Suprapubic skin (tissue), 4 donors: ENCODE measurements at regions not wholly inside any gene's neighbourhood (a gene's known extent, or its start where the extent isn't known, plus 50 kb on each side); places are given as distances from the start of the nearest gene placed in this dataset.

ENCODE experiments used
- DNase-seq, 2 donors: peaks; one replicate each; pipeline ENCODE4 v3.0.0-alpha.2; 2019; ENCODE audit warnings: low spot score in 2 of 2
- H3K27ac ChIP-seq: fragments of 200-600 bp; sonication (generic); one replicate; pipeline ENCODE4 v1.5.1; 2019
- H3K27me3 ChIP-seq: fragments of 200-600 bp; sonication (generic); one replicate; pipeline ENCODE4 v1.5.1; 2019
- H3K36me3 ChIP-seq: fragments of 200-600 bp; sonication (generic); one replicate; pipeline ENCODE4 v1.5.1; 2019
- H3K4me1 ChIP-seq: fragments of 200-600 bp; sonication (generic); one replicate; pipeline ENCODE4 v1.5.1; 2019
- H3K4me3 ChIP-seq: fragments of 200-600 bp; sonication (generic); one replicate; pipeline ENCODE4 v1.5.1; 2019; ENCODE audit warnings: mild to moderate bottlenecking
- H3K9me3 ChIP-seq: fragments of 200-600 bp; sonication (generic); one replicate; pipeline ENCODE4 v1.5.1; 2019
- EP300 ChIP-seq: sonication (generic); formaldehyde crosslinking; IDR thresholded peaks from one replicate; pipeline ENCODE4 v1.6.1; 2017; ENCODE audit warnings: antibody characterized with exemption
- POLR2A ChIP-seq, 2 donors: fragments of 450-650 bp; IDR thresholded peaks; one replicate each; pipeline ENCODE4 v1.6.1; 2017; ENCODE audit warnings: antibody characterized with exemption in 2 of 2, mild to moderate bottlenecking in 2 of 2, moderate library complexity in 2 of 2
- POLR2AphosphoS5 ChIP-seq, 3 donors: sonication (generic); formaldehyde crosslinking; IDR thresholded peaks; one replicate each; pipeline ENCODE4 v1.6.1; 2017; ENCODE audit warnings: antibody characterized with exemption in 3 of 3
- WGBS: methylation state at CpG from one replicate; pipeline ENCODE4 v1.1.5; 2018; 5-methylcytosine and 5-hydroxymethylcytosine counted together
- TF ChIP-seq, protein P1 (sequence below), 2 donors: fragments of 200-600 bp in 1 of 2; fragments of 450-650 bp in 1 of 2; sonication (generic) in 1 of 2; IDR thresholded peaks; one replicate each; pipeline ENCODE4 v1.5.1; 2016 to 2019; ENCODE audit warnings: antibody characterized with exemption in 2 of 2, mild to moderate bottlenecking in 1 of 2, moderate library complexity in 1 of 2

DNA sequence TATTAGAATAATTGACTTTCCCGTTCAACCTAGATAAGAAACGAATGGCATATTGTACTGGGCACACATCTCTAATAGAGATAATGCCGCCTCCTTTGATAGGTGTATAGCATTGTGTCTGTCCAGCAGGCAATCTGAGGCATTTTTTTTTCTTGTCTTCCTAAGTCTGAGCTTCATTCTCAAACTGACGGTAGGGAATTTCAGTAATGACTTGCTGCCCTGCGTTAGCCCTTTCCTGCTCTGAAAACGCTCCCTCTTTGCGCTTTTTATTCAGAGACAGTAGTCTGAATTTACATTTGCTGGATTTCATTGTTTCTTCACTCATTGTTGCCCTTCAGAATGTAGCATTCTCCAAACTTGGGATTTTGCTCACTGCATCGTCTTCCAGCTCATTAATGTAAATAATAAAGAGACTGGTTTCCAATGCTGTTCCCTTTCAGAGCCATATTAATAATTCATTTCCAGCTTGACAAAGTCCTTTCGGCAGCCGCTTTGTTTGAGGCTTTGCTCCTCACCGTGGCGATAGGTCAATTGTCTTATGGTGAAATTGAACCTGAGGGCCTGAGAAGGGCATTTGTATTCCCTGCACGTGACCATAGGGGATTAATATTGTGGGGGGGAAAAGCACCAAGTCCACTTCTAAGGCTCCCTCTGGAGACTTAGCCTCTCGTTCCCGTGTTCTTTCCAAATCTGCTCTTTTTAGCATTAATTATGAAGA is 412.1 kb downstream of the SMARCA1 start:
- TF ChIP-seq EP300 (no peak), POLR2AphosphoS5 (IDR thresholded peaks at IDR 0.05) (no peak), POLR2A (IDR thresholded peaks at IDR 0.05) (no peak)
- TF ChIP-seq, protein P1, sequence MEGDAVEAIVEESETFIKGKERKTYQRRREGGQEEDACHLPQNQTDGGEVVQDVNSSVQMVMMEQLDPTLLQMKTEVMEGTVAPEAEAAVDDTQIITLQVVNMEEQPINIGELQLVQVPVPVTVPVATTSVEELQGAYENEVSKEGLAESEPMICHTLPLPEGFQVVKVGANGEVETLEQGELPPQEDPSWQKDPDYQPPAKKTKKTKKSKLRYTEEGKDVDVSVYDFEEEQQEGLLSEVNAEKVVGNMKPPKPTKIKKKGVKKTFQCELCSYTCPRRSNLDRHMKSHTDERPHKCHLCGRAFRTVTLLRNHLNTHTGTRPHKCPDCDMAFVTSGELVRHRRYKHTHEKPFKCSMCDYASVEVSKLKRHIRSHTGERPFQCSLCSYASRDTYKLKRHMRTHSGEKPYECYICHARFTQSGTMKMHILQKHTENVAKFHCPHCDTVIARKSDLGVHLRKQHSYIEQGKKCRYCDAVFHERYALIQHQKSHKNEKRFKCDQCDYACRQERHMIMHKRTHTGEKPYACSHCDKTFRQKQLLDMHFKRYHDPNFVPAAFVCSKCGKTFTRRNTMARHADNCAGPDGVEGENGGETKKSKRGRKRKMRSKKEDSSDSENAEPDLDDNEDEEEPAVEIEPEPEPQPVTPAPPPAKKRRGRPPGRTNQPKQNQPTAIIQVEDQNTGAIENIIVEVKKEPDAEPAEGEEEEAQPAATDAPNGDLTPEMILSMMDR (IDR thresholded peaks at IDR 0.05), result no peak

DNA sequence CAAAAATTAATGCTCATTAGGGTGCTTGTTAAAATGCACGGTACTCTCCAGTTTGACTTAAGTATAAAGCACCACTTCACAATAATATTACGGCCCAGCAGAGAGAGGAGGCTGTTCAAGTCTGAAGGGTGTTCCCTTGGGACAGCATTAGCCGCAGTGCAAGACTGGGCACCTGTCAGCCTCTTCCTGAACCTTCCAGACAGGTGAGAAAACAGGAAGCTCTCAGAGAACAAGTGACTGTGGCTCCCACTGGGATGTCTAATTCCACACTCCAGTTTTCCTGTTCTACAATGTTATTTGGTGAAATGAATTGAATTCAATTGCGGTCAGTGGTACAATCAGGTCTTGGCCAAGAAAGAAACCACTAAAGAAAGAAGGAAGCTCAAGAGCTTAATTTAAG is 414.4 kb downstream of the SMARCA1 start:
- no peak for DNase-seq
- no peaks in the 10 kb centered on the region for H3K27me3 ChIP-seq
- no peaks in the 10 kb centered on the region for H3K36me3 ChIP-seq
- H3K4me3 ChIP-seq, result no peak overlapping the region
- no peak overlapping the region for H3K27ac ChIP-seq
- TF ChIP-seq POLR2AphosphoS5 (IDR thresholded peaks at IDR 0.05) (no peak), EP300 (no peak), POLR2A (IDR thresholded peaks at IDR 0.05) (no peak)
- TF ChIP-seq, protein P1 (IDR thresholded peaks at IDR 0.05), result no peak
- 66% methylated on average over 4 of the region's 4 CpGs for WGBS
- H3K9me3 ChIP-seq, result no peaks in the 10 kb centered on the region
- H3K4me1 ChIP-seq, result no peaks in the 10 kb centered on the region

More for the DNA sequence above, 412.1 kb downstream of the SMARCA1 start:
- WGBS, result 85% methylated on average over 15 of the region's 15 CpGs
- H3K27ac ChIP-seq, result no peak overlapping the region
- H3K27me3 ChIP-seq, result no peaks in the 10 kb centered on the region
- no peaks in the 10 kb centered on the region for H3K36me3 ChIP-seq
- H3K9me3 ChIP-seq, result no peaks in the 10 kb centered on the region
- no peak overlapping the region for H3K4me3 ChIP-seq
- no peak for DNase-seq
- no peaks in the 10 kb centered on the region for H3K4me1 ChIP-seq

DNA sequence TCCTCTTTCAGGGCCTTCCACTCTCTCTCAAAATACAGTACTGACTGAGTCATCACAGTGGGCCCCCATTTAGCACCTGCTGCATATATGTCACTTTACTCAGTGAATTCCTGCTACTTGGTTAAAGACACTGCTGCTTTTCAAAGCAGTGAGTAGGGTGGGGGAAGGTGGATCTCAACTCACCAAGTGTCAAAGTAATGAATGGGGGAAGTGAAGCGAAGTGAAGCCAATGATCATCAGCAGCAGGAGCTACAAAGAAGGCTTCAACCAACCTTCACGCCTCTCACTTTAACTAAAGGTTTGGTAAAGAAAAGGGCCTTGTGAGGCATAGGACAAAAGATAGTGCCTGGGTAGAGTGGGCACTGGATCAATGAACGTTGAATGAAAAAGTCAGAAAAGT is 424.1 kb downstream of the SMARCA1 start:
- no peak overlapping the region for H3K27ac ChIP-seq
- 76% methylated on average over 3 of the region's 3 CpGs for WGBS
- H3K4me1 ChIP-seq, result no peaks in the 10 kb centered on the region
- TF ChIP-seq POLR2A (IDR thresholded peaks at IDR 0.05) (no peak), POLR2AphosphoS5 (IDR thresholded peaks at IDR 0.05) (no peak), EP300 (no peak)
- TF ChIP-seq, protein P1 (IDR thresholded peaks at IDR 0.05), result no peak
- DNase-seq, result no peak
- H3K36me3 ChIP-seq, result no peaks in the 10 kb centered on the region
- H3K27me3 ChIP-seq, result no peaks in the 10 kb centered on the region
- H3K4me3 ChIP-seq, result no peak overlapping the region
- H3K9me3 ChIP-seq, result no peaks in the 10 kb centered on the region

DNA sequence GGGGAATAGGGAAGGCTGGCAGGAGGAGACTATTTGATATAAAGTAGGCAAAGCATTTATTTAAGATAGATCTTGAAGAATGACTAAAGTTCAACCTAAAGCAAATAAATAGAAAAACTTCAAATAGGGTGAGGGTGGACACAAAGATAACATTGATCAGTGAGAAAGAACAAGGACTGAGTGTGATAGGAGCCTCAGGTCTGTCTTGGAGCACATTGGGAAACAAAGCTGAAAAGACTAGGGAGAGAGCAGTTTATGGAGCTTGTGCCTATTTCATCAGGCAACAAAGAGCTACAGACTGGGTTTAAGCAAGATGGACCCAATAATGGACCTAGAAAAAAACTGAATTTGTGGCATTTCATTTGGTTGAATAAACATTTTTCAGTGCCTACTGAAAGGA is 425.6 kb downstream of the SMARCA1 start:
- Histone ChIP-seq H3K4me3 (no peak overlapping the region), H3K9me3 (no peaks in the 10 kb centered on the region), H3K4me1 (no peaks in the 10 kb centered on the region), H3K27me3 (no peaks in the 10 kb centered on the region), H3K36me3 (no peaks in the 10 kb centered on the region), H3K27ac (no peak overlapping the region)
- DNase-seq, result no peak
- TF ChIP-seq POLR2A (IDR thresholded peaks at IDR 0.05) (no peak), EP300 (no peak), POLR2AphosphoS5 (IDR thresholded peaks at IDR 0.05) (no peak)
- TF ChIP-seq, protein P1 (IDR thresholded peaks at IDR 0.05), result no peak

DNA sequence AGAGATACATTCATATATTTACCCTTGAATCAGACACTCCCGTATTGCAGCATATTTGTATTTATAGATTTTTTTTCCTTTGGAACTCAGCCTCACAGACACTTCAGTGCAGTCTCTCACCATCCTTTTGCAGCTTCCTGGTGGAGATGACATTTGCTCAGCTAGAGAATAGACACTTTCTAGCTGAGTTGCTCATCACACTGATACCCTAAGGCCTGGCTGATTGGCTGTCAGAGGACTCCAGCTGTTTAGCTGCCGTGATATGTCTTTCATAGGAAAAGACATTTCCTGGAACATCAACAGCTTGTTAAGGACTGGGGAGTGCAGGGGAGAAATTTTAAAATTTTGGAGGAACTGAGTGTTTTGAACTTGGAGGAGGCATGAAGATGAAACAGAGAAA is 429.6 kb downstream of the SMARCA1 start:
- DNase-seq, result no peak
- H3K9me3 ChIP-seq, result no peaks in the 10 kb centered on the region
- 82% methylated on average over 2 of the region's 2 CpGs for WGBS

More for the DNA sequence above, 429.6 kb downstream of the SMARCA1 start:
- H3K27ac ChIP-seq, result no peak overlapping the region
- H3K36me3 ChIP-seq, result no peaks in the 10 kb centered on the region
- no peaks in the 10 kb centered on the region for H3K4me1 ChIP-seq
- no peak overlapping the region for H3K4me3 ChIP-seq
- H3K27me3 ChIP-seq, result no peaks in the 10 kb centered on the region
- TF ChIP-seq POLR2AphosphoS5 (IDR thresholded peaks at IDR 0.05) (no peak), EP300 (no peak), POLR2A (IDR thresholded peaks at IDR 0.05) (no peak)
- TF ChIP-seq, protein P1 (IDR thresholded peaks at IDR 0.05), result no peak
